K562 (cell line): ENCODE measurements at regions not wholly inside any gene's neighbourhood (a gene's known extent, or its start where the extent isn't known, plus 50 kb on each side); places are given as distances from the start of the nearest gene placed in this dataset.

ENCODE experiments used
- FOXP1 ChIP-seq: sonication (generic); formaldehyde crosslinking; IDR thresholded peaks from 2 replicates; pipeline ENCODE4 v1.8.0; 2022; ENCODE audit warnings: mild to moderate bottlenecking, missing genetic modification reagents
- FOXP4 ChIP-seq: sonication (generic); formaldehyde crosslinking; IDR thresholded peaks from 2 replicates; pipeline ENCODE4 v1.8.0; 2022; ENCODE audit warnings: mild to moderate bottlenecking, missing genetic modification reagents, borderline replicate concordance
- GABPA ChIP-seq: fragments of 200-800 bp; sonication (Bioruptor generic); conservative IDR thresholded peaks from 2 replicates; pipeline ENCODE4 v1.6.1; 2016; ENCODE audit warnings: low read depth, missing genetic modification characterization, missing compliant biosample characterization
- KDM1A ChIP-seq, 2 experiments: fragments of 450-650 bp; IDR thresholded peaks; 2 replicates each; pipeline ENCODE4 v1.6.1; 2016; ENCODE audit warnings: mild to moderate bottlenecking in 2 of 2
- MXI1 ChIP-seq: IDR thresholded peaks from 2 replicates; pipeline ENCODE4 v1.6.1; 2011; ENCODE audit warnings: low read depth, mild to moderate bottlenecking, improper control_type of control experiment, low read length
- MYNN ChIP-seq, 2 experiments: sonication (generic); formaldehyde crosslinking in 1 of 2; IDR thresholded peaks; 2 replicates each; pipeline versions ENCODE4 v1.5.0 to v1.6.1; 2016 to 2020; ENCODE audit warnings: antibody characterized with exemption in 1 of 2, missing genetic modification reagents in 1 of 2
- NR3C1 ChIP-seq: sonication (generic); formaldehyde crosslinking; IDR thresholded peaks from 2 replicates; pipeline ENCODE4 v1.8.1; 2022; ENCODE audit warnings: missing genetic modification reagents
- POLR2A ChIP-seq: fragments of 450-650 bp; conservative IDR thresholded peaks from 2 replicates; pipeline ENCODE4 v1.6.1; 2016
- POLR2AphosphoS5 ChIP-seq: IDR thresholded peaks from 2 replicates; pipeline ENCODE4 v1.6.1; 2011; ENCODE audit warnings: mild to moderate bottlenecking, low read depth, low read length, moderate library complexity; ENCODE audit not compliant: control insufficient read depth, insufficient read depth
- YY1 ChIP-seq, 3 experiments: IDR thresholded peaks; 2 replicates each; pipeline ENCODE4 v1.6.1; 2011; ENCODE audit warnings: low read length in 2 of 3, mild to moderate bottlenecking in 2 of 3, moderate library complexity in 2 of 3, borderline replicate concordance in 1 of 3, control low read depth in 1 of 3, low read depth in 1 of 3; ENCODE audit not compliant: insufficient read depth in 3 of 3, insufficient replicate concordance in 2 of 3, control insufficient read depth in 1 of 3, insufficient read length in 1 of 3; ENCODE audit errors: extremely low read depth in 1 of 3
- ZNF24 ChIP-seq: fragments of 450-650 bp; IDR thresholded peaks from 2 replicates; pipeline ENCODE4 v1.6.1; 2016
- TF ChIP-seq, protein P1 (sequence below): sonication (generic); formaldehyde crosslinking; IDR thresholded peaks from 2 replicates; pipeline ENCODE4 v1.8.1; 2023; ENCODE audit warnings: mild to moderate bottlenecking, missing genetic modification reagents, moderate library complexity

DNA sequence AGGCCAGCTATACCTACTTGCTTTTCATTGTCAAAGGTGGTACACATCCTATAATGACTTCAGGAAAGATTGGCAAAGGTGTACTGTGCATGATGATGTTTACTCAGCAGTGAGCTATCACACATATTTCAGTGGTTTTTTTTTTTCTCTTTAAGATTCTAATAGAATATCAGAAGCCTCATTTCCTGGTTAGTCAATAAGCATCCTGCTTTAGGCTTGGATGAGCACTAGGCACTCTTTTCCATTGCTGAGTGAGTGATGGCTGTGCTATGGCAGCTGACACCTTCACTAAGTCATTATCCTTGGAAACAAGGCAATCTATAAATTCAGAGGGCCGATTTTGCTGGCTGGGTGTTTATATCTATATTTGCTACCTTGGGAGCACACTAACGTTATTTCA lies 161.1 kb upstream of the RASSF8 start:
- TF ChIP-seq FOXP1 (CRISPR knock-in tag) = no peak
- no peak for TF ChIP-seq MXI1
- no peak for TF ChIP-seq GABPA
- TF ChIP-seq MYNN (IDR thresholded peaks at IDR 0.05) = no peak
- TF ChIP-seq MYNN (CRISPR knock-in tag; IDR thresholded peaks at IDR 0.05) = no peak
- TF ChIP-seq, protein P1, sequence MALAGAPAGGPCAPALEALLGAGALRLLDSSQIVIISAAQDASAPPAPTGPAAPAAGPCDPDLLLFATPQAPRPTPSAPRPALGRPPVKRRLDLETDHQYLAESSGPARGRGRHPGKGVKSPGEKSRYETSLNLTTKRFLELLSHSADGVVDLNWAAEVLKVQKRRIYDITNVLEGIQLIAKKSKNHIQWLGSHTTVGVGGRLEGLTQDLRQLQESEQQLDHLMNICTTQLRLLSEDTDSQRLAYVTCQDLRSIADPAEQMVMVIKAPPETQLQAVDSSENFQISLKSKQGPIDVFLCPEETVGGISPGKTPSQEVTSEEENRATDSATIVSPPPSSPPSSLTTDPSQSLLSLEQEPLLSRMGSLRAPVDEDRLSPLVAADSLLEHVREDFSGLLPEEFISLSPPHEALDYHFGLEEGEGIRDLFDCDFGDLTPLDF (CRISPR knock-in tag) = no peak
- TF ChIP-seq POLR2A = no peak
- no peak for TF ChIP-seq YY1 (IDR thresholded peaks at IDR 0.05; ENCODE audit: borderline replicate concordance in 1 of 3, control insufficient read depth in 1 of 3, extremely low read depth in 1 of 3, insufficient read depth in 3 of 3, insufficient read length in 1 of 3, insufficient replicate concordance in 2 of 3, low read depth in 1 of 3, low read length in 2 of 3)
- no peak for TF ChIP-seq ZNF24
- no peak for TF ChIP-seq POLR2AphosphoS5
- TF ChIP-seq FOXP4 (CRISPR knock-in tag) = no peak
- TF ChIP-seq NR3C1 (CRISPR knock-in tag) = no peak
- TF ChIP-seq KDM1A (IDR thresholded peaks at IDR 0.05) = no peak
